MM.1S (cell line): ENCODE measurements at regions not wholly inside any gene's neighbourhood (a gene's known extent, or its start where the extent isn't known, plus 50 kb on each side); places are given as distances from the start of the nearest gene placed in this dataset.

Experiments used
- CTCF ChIP-seq: fragments of 300-600 bp; sonication (generic); IDR thresholded peaks from 2 replicates; pipeline ENCODE4 v1.5.1; 2016; ENCODE audit warnings: antibody characterized with exemption, low read length, mixed read lengths
- EZH2 ChIP-seq: fragments of 300-600 bp; sonication (generic); optimal IDR thresholded peaks from 2 replicates; pipeline ENCODE3; 2017; ENCODE audit warnings: low read depth, mild to moderate bottlenecking, antibody characterized with exemption, low read length, mixed read lengths
- EZH2phosphoT487 ChIP-seq: fragments of 300-600 bp; sonication (generic); IDR thresholded peaks from 2 replicates; pipeline ENCODE4 v1.6.1; 2018; ENCODE audit warnings: antibody characterized with exemption, low read length

- TF ChIP-seq CTCF = no peak
- TF ChIP-seq EZH2 = no peak
- TF ChIP-seq EZH2phosphoT487 = no peak
Measured at GRCh38 chr13:104288496-104288895, 1222.3 kb upstream of the SLC10A2 start.
